ENCODE measurements at regions not wholly inside any gene's neighbourhood (a gene's known extent, or its start where the extent isn't known, plus 50 kb on each side); places are given as distances from the start of the nearest gene placed in this dataset.

DNA sequence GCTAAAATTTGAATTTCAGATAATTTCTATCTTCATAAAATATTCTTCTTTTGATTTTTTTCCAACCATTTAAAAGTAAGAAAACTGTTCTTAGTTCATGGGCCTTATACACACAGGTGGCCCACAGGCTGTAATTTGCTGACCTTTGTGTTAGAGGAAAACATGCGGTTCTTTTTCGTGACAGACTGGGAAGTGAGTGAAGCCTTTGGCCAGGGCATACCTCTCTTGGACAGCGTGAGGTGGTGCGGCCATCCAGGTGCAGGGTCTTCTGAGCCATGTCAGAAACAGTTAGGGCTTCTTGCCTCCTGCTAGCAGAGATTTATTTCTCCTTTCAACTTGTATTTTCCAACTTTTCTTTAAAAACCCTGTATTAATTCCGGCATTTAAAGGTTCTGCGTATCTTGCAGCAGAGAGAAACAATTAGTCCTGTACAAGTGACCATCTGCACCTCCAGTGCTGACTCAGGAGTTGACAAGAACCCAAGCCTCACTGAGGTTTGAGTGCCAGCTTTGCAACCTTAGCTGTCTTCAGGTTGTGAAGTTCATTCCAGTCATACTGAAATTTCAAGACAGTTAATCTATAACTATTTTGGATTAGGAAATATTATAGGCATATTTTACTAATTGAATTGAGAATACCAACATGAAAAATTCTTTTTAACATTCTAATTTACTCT lies 177.8 kb downstream of the LY86 start:
- TF ChIP-seq, protein P1, sequence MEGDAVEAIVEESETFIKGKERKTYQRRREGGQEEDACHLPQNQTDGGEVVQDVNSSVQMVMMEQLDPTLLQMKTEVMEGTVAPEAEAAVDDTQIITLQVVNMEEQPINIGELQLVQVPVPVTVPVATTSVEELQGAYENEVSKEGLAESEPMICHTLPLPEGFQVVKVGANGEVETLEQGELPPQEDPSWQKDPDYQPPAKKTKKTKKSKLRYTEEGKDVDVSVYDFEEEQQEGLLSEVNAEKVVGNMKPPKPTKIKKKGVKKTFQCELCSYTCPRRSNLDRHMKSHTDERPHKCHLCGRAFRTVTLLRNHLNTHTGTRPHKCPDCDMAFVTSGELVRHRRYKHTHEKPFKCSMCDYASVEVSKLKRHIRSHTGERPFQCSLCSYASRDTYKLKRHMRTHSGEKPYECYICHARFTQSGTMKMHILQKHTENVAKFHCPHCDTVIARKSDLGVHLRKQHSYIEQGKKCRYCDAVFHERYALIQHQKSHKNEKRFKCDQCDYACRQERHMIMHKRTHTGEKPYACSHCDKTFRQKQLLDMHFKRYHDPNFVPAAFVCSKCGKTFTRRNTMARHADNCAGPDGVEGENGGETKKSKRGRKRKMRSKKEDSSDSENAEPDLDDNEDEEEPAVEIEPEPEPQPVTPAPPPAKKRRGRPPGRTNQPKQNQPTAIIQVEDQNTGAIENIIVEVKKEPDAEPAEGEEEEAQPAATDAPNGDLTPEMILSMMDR (IDR thresholded peaks at IDR 0.05; ENCODE audit: control insufficient read depth, extremely low read depth, insufficient read depth) = no peak
- no peak for DNase-seq (ENCODE audit: low read depth)
- no peak overlapping the region for H3K4me3 ChIP-seq (ENCODE audit: low read depth, low read length)

DNA sequence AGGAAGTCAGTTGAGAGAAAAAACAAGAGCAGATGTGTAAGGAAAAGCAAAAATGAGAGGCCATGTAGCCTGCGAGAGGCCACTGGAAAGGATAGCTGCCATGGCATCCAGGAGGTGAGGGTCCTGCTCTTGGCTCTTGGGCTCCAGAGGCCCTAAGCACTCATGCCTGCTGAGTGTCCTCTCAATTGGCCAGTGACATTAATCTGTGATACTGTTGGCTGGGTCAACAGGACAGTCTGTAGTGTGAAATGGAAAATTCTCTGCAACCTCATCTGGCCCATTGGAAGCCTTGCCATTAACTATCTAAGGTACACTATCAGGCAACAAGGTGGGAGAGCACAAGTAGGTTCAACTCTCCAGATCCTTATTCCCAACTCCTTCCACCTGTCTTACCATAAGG lies 180.9 kb downstream of the LY86 start:
- no peak for DNase-seq (ENCODE audit: low read depth)
- H3K4me3 ChIP-seq (ENCODE audit: low read depth, low read length) = no peak overlapping the region
- TF ChIP-seq, protein P1 (IDR thresholded peaks at IDR 0.05; ENCODE audit: control insufficient read depth, extremely low read depth, insufficient read depth) = no peak

DNA sequence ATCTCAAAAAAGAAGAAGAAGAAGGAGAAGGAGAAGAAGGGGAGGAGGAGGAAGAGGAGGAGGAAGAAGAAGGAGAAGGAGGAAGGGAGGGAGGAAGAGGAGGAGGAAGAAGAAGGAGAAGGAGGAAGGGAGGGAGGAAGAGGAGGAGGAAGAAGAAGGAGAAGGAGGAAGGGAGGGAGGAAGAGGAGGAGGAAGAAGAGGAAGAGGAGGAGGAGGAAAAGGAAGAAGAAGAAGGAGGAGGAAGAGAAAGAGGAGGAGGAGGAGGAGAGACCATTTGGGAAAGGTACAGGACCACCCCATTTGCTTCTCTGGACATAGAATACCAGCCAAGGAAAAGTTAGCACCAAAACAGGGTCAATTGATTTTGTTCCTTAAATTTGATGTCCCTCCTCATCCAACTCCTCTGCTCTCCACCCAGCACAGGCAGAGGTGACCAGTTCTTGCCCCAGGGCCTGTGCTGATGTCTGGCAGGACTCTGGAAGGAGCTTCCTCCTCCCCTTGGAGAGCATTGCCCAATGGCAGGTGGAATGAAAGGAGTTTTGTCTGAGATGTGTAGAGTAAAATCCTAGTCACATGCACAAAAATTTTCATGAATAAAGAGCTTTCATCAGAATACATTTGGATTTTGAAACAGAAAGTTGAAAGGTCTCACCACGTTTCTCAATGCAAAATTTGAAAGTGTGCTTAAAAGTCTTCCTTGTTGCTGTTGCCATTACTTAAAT lies 182.9 kb downstream of the LY86 start:
- no peak overlapping the region for H3K4me3 ChIP-seq (ENCODE audit: low read depth, low read length)
- no peak for DNase-seq (ENCODE audit: low read depth)
- TF ChIP-seq, protein P1 (IDR thresholded peaks at IDR 0.05; ENCODE audit: control insufficient read depth, extremely low read depth, insufficient read depth) = no peak

DNA sequence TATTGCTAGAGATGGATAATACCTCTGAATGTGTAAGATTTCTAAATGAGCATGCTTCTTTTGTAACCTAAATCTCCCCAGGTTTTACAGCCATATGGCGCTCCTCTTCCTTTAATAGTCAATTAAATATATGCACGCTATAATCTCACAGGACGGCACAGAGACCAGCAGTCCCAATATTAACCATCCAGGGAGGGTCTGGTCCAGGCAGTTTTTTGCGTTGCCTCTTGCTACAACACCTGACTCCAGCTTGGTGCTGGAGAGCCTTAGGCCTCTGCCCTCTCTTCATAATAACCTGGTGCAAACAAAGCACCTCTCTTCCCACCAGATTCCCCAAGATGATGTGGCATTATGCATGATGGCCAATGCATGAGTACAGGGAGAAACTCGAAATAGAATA lies 183.4 kb downstream of the LY86 start:
- H3K4me3 ChIP-seq (ENCODE audit: low read depth, low read length) = no peak overlapping the region
- TF ChIP-seq, protein P1 (IDR thresholded peaks at IDR 0.05; ENCODE audit: control insufficient read depth, extremely low read depth, insufficient read depth) = no peak
- no peak for DNase-seq (ENCODE audit: low read depth)

DNA sequence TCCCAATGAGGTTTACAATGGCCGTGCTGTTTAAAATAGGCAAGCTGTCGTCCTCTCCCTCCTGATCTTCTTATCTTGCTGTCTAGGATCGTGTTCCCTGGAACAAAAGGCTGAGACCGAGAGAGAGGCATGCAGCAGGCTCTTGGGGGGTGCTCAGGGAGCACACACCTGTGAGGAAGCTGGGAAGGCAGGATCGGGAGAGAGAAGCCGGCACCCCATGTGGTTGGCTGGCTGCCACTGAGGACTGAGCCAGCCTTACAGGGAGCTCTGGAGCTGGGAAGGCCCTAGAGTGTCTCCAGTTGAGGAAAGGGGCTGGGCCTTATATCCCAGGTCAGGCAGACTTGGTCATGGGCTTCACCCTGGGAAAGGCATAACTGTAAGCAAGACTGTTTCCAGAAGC lies 184.2 kb downstream of the LY86 start:
- H3K4me3 ChIP-seq (ENCODE audit: low read depth, low read length) = no peak overlapping the region
- DNase-seq (ENCODE audit: low read depth) = no peak
- TF ChIP-seq, protein P1 (IDR thresholded peaks at IDR 0.05; ENCODE audit: control insufficient read depth, extremely low read depth, insufficient read depth) = no peak

DNA sequence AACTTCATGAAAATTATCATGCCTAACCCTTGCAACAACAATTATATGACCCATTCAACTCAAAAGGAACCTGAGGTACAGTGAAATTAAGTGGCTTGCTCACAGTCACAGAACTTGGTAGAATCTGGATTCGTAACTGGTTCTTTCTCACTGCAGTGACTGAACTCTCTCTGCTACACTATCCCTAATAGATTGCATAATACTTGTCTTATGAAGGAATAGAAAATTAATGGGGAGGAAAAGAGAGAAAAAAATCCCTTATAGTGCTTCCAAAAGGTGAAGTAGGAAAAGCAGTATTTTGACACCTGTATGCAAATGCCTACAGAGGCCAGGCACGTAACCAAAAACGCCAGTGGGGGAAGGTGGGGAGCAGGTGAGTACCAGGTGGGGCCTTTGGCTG lies 186.6 kb downstream of the LY86 start:
- H3K4me3 ChIP-seq (ENCODE audit: low read depth, low read length) = no peak overlapping the region
- no peak for DNase-seq (ENCODE audit: low read depth)
- TF ChIP-seq, protein P1 (IDR thresholded peaks at IDR 0.05; ENCODE audit: control insufficient read depth, extremely low read depth, insufficient read depth) = no peak

Measured in LNCaP clone FGC (cell line).